OCI-LY1 (cell line): ENCODE measurements at regions not wholly inside any gene's neighbourhood (a gene's known extent, or its start where the extent isn't known, plus 50 kb on each side); places are given as distances from the start of the nearest gene placed in this dataset.

Experiments used
- H2AFZ ChIP-seq: fragments of 200-600 bp; sonication (generic), shearing (Covaris generic); 2 replicates; pipeline ENCODE4 v1.6.0; 2014; ENCODE audit warnings: antibody characterized with exemption, mild to moderate bottlenecking, low read length
- H3F3A ChIP-seq: fragments of 200-600 bp; sonication (generic), shearing (Covaris generic); 2 replicates; pipeline ENCODE4 v1.6.0; 2014; ENCODE audit warnings: mild to moderate bottlenecking, antibody characterized with exemption, low read length, moderate library complexity; ENCODE audit not compliant: insufficient read depth
- H3K27ac ChIP-seq: fragments of 200-600 bp; sonication (generic); 2 replicates; pipeline ENCODE4 v1.5.1; 2014; ENCODE audit warnings: low read length, mixed run types, mild to moderate bottlenecking, low read depth; ENCODE audit not compliant: poor library complexity, severe bottlenecking
- H3K27me3 ChIP-seq: fragments of 200-600 bp; sonication (generic); 2 replicates; pipeline ENCODE4 v1.6.0; 2014; ENCODE audit warnings: antibody characterized with exemption, mild to moderate bottlenecking, low read length, moderate library complexity; ENCODE audit not compliant: insufficient read depth
- H3K36me3 ChIP-seq: fragments of 200-600 bp; sonication (generic); 2 replicates; pipeline ENCODE4 v1.6.1; 2014; ENCODE audit warnings: mild to moderate bottlenecking, antibody characterized with exemption, low read length, moderate library complexity, mixed read lengths; ENCODE audit not compliant: insufficient read depth
- H3K4me1 ChIP-seq: fragments of 200-600 bp; sonication (generic); 2 replicates; pipeline ENCODE4 v1.5.1; 2014; ENCODE audit warnings: mild to moderate bottlenecking, low read length, moderate library complexity; ENCODE audit not compliant: insufficient read depth, severe bottlenecking
- H3K4me2 ChIP-seq: fragments of 200-600 bp; sonication (generic), shearing (Covaris generic); 2 replicates; pipeline ENCODE4 v1.6.1; 2014; ENCODE audit warnings: low read length
- H3K4me3 ChIP-seq: fragments of 200-600 bp; sonication (generic); 2 replicates; pipeline ENCODE4 v1.5.1; 2014; ENCODE audit warnings: low read length, low read depth, mild to moderate bottlenecking, mixed read lengths; ENCODE audit not compliant: poor library complexity, severe bottlenecking
- H3K79me2 ChIP-seq: fragments of 200-600 bp; shearing (Covaris generic); 2 replicates; pipeline ENCODE4 v1.6.1; 2016; ENCODE audit warnings: mixed run types, low read length, mixed read lengths; ENCODE audit not compliant: insufficient read depth
- H3K9ac ChIP-seq: fragments of 200-600 bp; sonication (generic), shearing (Covaris generic); 2 replicates; pipeline ENCODE4 v1.6.1; 2014; ENCODE audit warnings: mild to moderate bottlenecking, low read length, mixed read lengths
- H3K9me2 ChIP-seq: fragments of 200-600 bp; sonication (generic), shearing (Covaris generic); 2 replicates; pipeline ENCODE4 v1.6.1; 2014; ENCODE audit warnings: low read depth, mild to moderate bottlenecking, low read length, mixed read lengths
- H3K9me3 ChIP-seq: fragments of 200-600 bp; shearing (Covaris generic); 2 replicates; pipeline ENCODE4 v1.6.1; 2014; ENCODE audit warnings: low read length, mixed read lengths
- H4K20me1 ChIP-seq: fragments of 200-600 bp; sonication (generic), shearing (Covaris generic); 2 replicates; pipeline ENCODE4 v1.6.0; 2016; ENCODE audit warnings: mild to moderate bottlenecking, low read length; ENCODE audit not compliant: insufficient read depth
- EZH2 ChIP-seq: fragments of 200-600 bp; sonication (generic), shearing (Covaris generic); IDR thresholded peaks from 2 replicates; pipeline ENCODE4 v1.8.0; 2017; ENCODE audit warnings: borderline replicate concordance, mixed run types, mild to moderate bottlenecking, antibody characterized with exemption, low read length, moderate library complexity, mixed read lengths
- TF ChIP-seq, protein P1 (sequence below): fragments of 200-600 bp; sonication (generic), shearing (Covaris generic); IDR thresholded peaks from 2 replicates; pipeline ENCODE4 v1.5.1; 2017; ENCODE audit warnings: mild to moderate bottlenecking, antibody characterized with exemption, low read length, moderate library complexity, mixed read lengths

DNA sequence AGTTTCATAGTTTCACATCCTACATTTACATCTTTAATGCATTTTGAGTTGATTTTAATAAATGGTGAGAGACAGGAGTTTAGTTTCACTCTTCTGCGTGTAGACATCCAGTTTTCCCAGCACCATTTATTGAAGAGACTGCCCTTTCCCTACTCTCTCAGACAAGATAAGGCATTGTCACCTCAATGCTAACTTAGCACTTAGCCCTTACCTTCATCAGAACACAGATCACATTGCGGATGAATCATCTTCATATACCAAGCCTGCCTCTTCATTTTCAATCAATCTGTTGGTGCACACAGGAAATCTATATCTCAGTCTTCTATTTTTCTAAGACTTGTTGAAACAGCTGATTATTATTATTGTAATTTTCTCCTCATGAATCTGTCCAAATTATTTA is 396.6 kb upstream of the NBEA start:
- H3K79me2 ChIP-seq: no peaks in the 10 kb centered on the region
- H3K27ac ChIP-seq: no peak overlapping the region
- no peak overlapping the region for H3K4me3 ChIP-seq
- H2AFZ ChIP-seq: no peak overlapping the region
- H4K20me1 ChIP-seq: no peaks in the 10 kb centered on the region
- no peaks in the 10 kb centered on the region for H3K9me2 ChIP-seq
- H3K27me3 ChIP-seq: no peaks in the 10 kb centered on the region
- no peaks in the 10 kb centered on the region for H3K9me3 ChIP-seq
- H3K4me1 ChIP-seq: no peaks in the 10 kb centered on the region
- no peaks in the 10 kb centered on the region for H3F3A ChIP-seq
- no peaks in the 10 kb centered on the region for H3K36me3 ChIP-seq
- H3K4me2 ChIP-seq: no peak overlapping the region
- TF ChIP-seq EZH2: no peak
- TF ChIP-seq, protein P1, sequence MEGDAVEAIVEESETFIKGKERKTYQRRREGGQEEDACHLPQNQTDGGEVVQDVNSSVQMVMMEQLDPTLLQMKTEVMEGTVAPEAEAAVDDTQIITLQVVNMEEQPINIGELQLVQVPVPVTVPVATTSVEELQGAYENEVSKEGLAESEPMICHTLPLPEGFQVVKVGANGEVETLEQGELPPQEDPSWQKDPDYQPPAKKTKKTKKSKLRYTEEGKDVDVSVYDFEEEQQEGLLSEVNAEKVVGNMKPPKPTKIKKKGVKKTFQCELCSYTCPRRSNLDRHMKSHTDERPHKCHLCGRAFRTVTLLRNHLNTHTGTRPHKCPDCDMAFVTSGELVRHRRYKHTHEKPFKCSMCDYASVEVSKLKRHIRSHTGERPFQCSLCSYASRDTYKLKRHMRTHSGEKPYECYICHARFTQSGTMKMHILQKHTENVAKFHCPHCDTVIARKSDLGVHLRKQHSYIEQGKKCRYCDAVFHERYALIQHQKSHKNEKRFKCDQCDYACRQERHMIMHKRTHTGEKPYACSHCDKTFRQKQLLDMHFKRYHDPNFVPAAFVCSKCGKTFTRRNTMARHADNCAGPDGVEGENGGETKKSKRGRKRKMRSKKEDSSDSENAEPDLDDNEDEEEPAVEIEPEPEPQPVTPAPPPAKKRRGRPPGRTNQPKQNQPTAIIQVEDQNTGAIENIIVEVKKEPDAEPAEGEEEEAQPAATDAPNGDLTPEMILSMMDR: no peak
- no peak overlapping the region for H3K9ac ChIP-seq

DNA sequence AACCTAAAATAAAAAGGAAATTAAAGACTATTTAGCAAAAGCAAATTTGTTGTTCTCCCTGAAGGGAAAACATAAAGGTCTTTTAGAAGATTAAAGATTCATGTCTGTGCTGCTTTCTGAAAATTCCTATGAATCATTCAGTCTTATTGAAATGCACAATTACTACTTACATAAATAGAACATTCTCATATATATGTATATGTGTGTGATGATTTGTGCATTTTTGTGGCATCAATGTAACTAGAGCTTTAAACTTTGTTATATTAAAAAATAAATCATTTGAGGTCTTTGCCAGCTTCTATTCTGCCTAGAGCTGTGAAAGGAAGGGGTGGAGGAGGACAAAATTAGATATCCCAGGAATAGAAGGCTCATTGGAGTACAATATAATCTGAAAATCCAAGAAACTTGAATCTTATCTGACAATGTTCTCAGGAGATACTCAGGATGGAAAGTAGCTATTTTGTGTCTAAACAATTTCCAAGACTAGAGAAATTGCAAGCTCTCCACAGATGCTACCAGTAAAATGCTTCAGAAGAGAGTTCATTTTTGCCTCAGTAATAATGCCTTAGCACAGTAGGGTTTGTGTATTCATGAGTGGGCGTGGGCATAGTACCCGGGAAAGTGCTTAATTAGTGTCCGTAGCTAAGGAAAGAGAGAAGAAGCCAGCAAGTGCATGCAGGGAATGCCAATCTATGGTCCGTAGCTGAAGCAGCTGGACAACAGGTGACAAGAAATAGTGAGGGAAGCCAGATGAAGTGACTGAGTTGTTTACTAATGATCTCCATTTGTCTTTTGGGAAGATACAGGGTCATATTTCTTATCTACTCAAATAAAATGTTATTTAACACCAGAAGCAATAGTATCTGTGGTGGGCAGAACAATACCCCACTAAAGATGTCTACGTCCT is 395.5 kb upstream of the NBEA start:
- no peak overlapping the region for H3K9ac ChIP-seq
- H3K27ac ChIP-seq: no peak overlapping the region
- no peaks in the 10 kb centered on the region for H4K20me1 ChIP-seq
- H3F3A ChIP-seq: no peaks in the 10 kb centered on the region
- no peaks in the 10 kb centered on the region for H3K9me3 ChIP-seq
- no peaks in the 10 kb centered on the region for H3K36me3 ChIP-seq
- H3K27me3 ChIP-seq: no peaks in the 10 kb centered on the region
- no peak overlapping the region for H3K4me2 ChIP-seq
- no peak overlapping the region for H2AFZ ChIP-seq
- no peaks in the 10 kb centered on the region for H3K9me2 ChIP-seq
- TF ChIP-seq, protein P1: no peak
- no peak for TF ChIP-seq EZH2
- no peaks in the 10 kb centered on the region for H3K79me2 ChIP-seq
- no peak overlapping the region for H3K4me3 ChIP-seq
- no peaks in the 10 kb centered on the region for H3K4me1 ChIP-seq

DNA sequence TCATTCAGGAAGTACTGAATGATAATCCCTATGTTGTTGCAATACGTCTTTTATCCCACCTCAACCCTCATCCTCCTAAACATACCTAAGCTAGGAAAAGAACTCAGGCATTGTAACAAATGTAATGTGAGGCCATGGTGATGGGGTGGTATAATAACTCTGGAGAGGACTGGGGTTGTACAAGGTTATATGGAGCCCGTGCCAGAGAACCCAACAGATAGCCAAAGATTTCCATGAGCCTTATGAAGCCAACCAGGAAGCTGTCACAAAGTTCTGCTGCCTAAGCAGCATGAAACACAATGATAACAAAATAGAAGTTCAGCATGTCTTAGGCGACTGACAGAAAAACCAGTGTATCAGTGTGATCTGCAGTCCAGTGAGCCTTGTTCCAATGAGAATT is 394.1 kb upstream of the NBEA start:
- H3K9ac ChIP-seq: no peak overlapping the region
- TF ChIP-seq, protein P1: no peak
- TF ChIP-seq EZH2: no peak

More for the DNA sequence above, 394.1 kb upstream of the NBEA start:
- no peaks in the 10 kb centered on the region for H4K20me1 ChIP-seq
- H3K36me3 ChIP-seq: no peaks in the 10 kb centered on the region
- no peaks in the 10 kb centered on the region for H3K9me2 ChIP-seq
- no peak overlapping the region for H3K4me3 ChIP-seq
- no peaks in the 10 kb centered on the region for H3K27me3 ChIP-seq
- no peaks in the 10 kb centered on the region for H3K79me2 ChIP-seq
- H2AFZ ChIP-seq: no peak overlapping the region
- no peak overlapping the region for H3K27ac ChIP-seq
- no peaks in the 10 kb centered on the region for H3K4me1 ChIP-seq
- no peaks in the 10 kb centered on the region for H3F3A ChIP-seq
- no peaks in the 10 kb centered on the region for H3K9me3 ChIP-seq
- no peak overlapping the region for H3K4me2 ChIP-seq
